Stimulated activated CD4-positive, alpha-beta T cell treated with anti-CD3 and anti-CD28 coated beads, TNF-alpha, amount 100 ng/mL, for 1 hour (primary cell): ENCODE measurements at regions not wholly inside any gene's neighbourhood (a gene's known extent, or its start where the extent isn't known, plus 50 kb on each side); places are given as distances from the start of the nearest gene placed in this dataset.

Experiments
- DNase-seq, 3 donors: peaks; one replicate each; pipeline ENCODE4 v3.0.0-alpha.2; 2020; ENCODE audit warnings: low read depth in 3 of 3, low spot score in 1 of 3

- no peak for DNase-seq
Measured at GRCh38 chr4:65983061-65983460, 312.8 kb upstream of the EPHA5 start.

GRCh38 chr4:65976287-65976686 lies 306.0 kb upstream of the EPHA5 start:
- no peak for DNase-seq

- no peak for DNase-seq
Measured at GRCh38 chr4:65973186-65973585, 302.9 kb upstream of the EPHA5 start.

GRCh38 chr4:65971686-65972085 lies 301.4 kb upstream of the EPHA5 start:
- DNase-seq = no peak

GRCh38 chr4:65968831-65969558 lies 298.7 kb upstream of the EPHA5 start:
- DNase-seq = no peak

GRCh38 chr4:65960751-65961150 lies 290.5 kb upstream of the EPHA5 start:
- DNase-seq = no peak

- no peak for DNase-seq
Measured at GRCh38 chr4:65954416-65954815, 284.1 kb upstream of the EPHA5 start.

GRCh38 chr4:65951177-65951576 lies 280.9 kb upstream of the EPHA5 start:
- DNase-seq = no peak

GRCh38 chr4:65943076-65943475 lies 272.8 kb upstream of the EPHA5 start:
- DNase-seq = no peak

- no peak for DNase-seq
Measured at GRCh38 chr4:65924843-65925242, 254.6 kb upstream of the EPHA5 start.

- no peak for DNase-seq
Measured at GRCh38 chr4:65923616-65924015, 253.3 kb upstream of the EPHA5 start.

- no peak for DNase-seq
Measured at GRCh38 chr4:65921180-65921579, 250.9 kb upstream of the EPHA5 start.

GRCh38 chr4:65918872-65919271 lies 248.6 kb upstream of the EPHA5 start:
- DNase-seq = no peak

GRCh38 chr4:65918212-65918611 lies 247.9 kb upstream of the EPHA5 start:
- DNase-seq = no peak

GRCh38 chr4:65917486-65917885 lies 247.2 kb upstream of the EPHA5 start:
- no peak for DNase-seq

GRCh38 chr4:65911720-65912119 lies 241.4 kb upstream of the EPHA5 start:
- DNase-seq = no peak

- DNase-seq = no peak
Measured at GRCh38 chr4:65893957-65894755, 223.9 kb upstream of the EPHA5 start.

GRCh38 chr4:65893271-65893670 lies 223.0 kb upstream of the EPHA5 start:
- DNase-seq = no peak

- no peak for DNase-seq
Measured at GRCh38 chr4:65880594-65880993, 210.3 kb upstream of the EPHA5 start.

- DNase-seq = no peak
Measured at GRCh38 chr4:65868096-65868824, 198.0 kb upstream of the EPHA5 start.

- no peak for DNase-seq
Measured at GRCh38 chr4:65865489-65865888, 195.2 kb upstream of the EPHA5 start.

- DNase-seq = no peak
Measured at GRCh38 chr4:65861993-65862392, 191.7 kb upstream of the EPHA5 start.
